Caco-2 (cell line): ENCODE measurements at regions not wholly inside any gene's neighbourhood (a gene's known extent, or its start where the extent isn't known, plus 50 kb on each side); places are given as distances from the start of the nearest gene placed in this dataset.

Source experiments
- BruUV-seq: library from RNA; stranded (reverse); fragments of 400-500 nt; replicated peaks from 2 replicates; lab custom pipeline; 2021; lab: Mats Ljungman, UMichigan
- CTCF ChIA-PET: fragments of 300-600 bp; sonication (Branson Sonifier 250); formaldehyde crosslinking; loops from one replicate; lab custom pipeline; 2022; ENCODE audit warnings: antibody characterized with exemption; lab: Charles Lee
- POLR2A ChIA-PET: fragments of 300-600 bp; sonication (Branson Sonifier 250); formaldehyde crosslinking; loops from one replicate; lab custom pipeline; 2022; ENCODE audit warnings: antibody characterized with exemption; lab: Charles Lee
- DNase-seq, 2 experiments: peaks; one replicate each; pipeline versions ENCODE4 v3.0.0 to v3.0.0-alpha.2; 2020 to 2022
- H3K27me3 ChIP-seq: replicated peaks from 2 replicates; pipeline ENCODE4 v1.6.0; 2011; ENCODE audit warnings: low read length; ENCODE audit not compliant: control insufficient read depth, insufficient read depth
- H3K36me3 ChIP-seq: 2 replicates; pipeline ENCODE4 v1.5.1; 2011; ENCODE audit warnings: low read length; ENCODE audit not compliant: control insufficient read depth, insufficient read depth
- H3K4me1 ChIP-seq: fragments of 250-450 bp; sonication (Bioruptor Pico); 2 replicates; pipeline ENCODE4 v1.5.1; 2020; ENCODE audit warnings: mild to moderate bottlenecking
- H3K4me3 ChIP-seq: 2 replicates; pipeline ENCODE4 v1.5.1; 2011; ENCODE audit warnings: low read depth, mild to moderate bottlenecking, control low read depth, low read length
- H3K9me3 ChIP-seq: fragments of 250-450 bp; sonication (Bioruptor Pico); 2 replicates; pipeline ENCODE4 v1.5.1; 2020; ENCODE audit warnings: mild to moderate bottlenecking, moderate library complexity
- H3K27ac Mint-ChIP-seq: one replicate; pipeline ENCODE4 v1.8.0; 2022; ENCODE audit warnings: mixed read lengths; ENCODE audit not compliant: unreplicated experiment
- H3K27me3 Mint-ChIP-seq: one replicate; pipeline ENCODE4 v1.8.0; 2022; ENCODE audit warnings: mixed read lengths; ENCODE audit not compliant: insufficient read depth, unreplicated experiment
- H3K36me3 Mint-ChIP-seq: one replicate; pipeline ENCODE4 v1.8.0; 2022; ENCODE audit warnings: mild to moderate bottlenecking, mixed read lengths; ENCODE audit not compliant: insufficient read depth, unreplicated experiment
- H3K4me1 Mint-ChIP-seq: one replicate; pipeline ENCODE4 v1.8.0; 2022; ENCODE audit warnings: low read depth, mixed read lengths; ENCODE audit not compliant: unreplicated experiment
- H3K4me3 Mint-ChIP-seq: one replicate; pipeline ENCODE4 v1.8.0; 2022; ENCODE audit warnings: mild to moderate bottlenecking, moderate library complexity, mixed read lengths; ENCODE audit not compliant: unreplicated experiment
- H3K9me3 Mint-ChIP-seq: one replicate; pipeline ENCODE4 v1.8.0; 2022; ENCODE audit warnings: mixed read lengths; ENCODE audit not compliant: unreplicated experiment
- CTCF ChIP-seq, 2 experiments: fragments of 200-600 bp in 1 of 2; IDR thresholded peaks; 1 replicate in 1 of 2; 2 replicates in 1 of 2; pipeline versions ENCODE4 v1.5.1 to v1.8.0; 2011 to 2022; ENCODE audit warnings: antibody characterized with exemption in 1 of 2, control low read depth in 1 of 2, inconsistent platforms in 1 of 2, low read depth in 1 of 2, low read length in 1 of 2, mild to moderate bottlenecking in 1 of 2, moderate library complexity in 1 of 2; ENCODE audit not compliant: insufficient read depth in 1 of 2, severe bottlenecking in 1 of 2, unreplicated experiment in 1 of 2
- intact Hi-C: fragments of 100-400 bp; cut with micrococcal nuclease; formaldehyde crosslinking; loops from one replicate; pipeline ENCODE4 v1.10.0; 2022; ENCODE audit not compliant: unreplicated experiment

- CTCF ChIA-PET = interaction anchor here (0.6 kb wide), 1 partner anchor 780 kb away, joined by 3 read pairs; no protein-coding TSS in a partner anchor
- DNase-seq = no peak
- intact Hi-C loops = no loop called here
- Mint-ChIP-seq H3K4me3 (no peak overlapping the region), H3K9me3 (no peaks in the 10 kb centered on the region), H3K36me3 (no peaks in the 10 kb centered on the region), H3K27ac (no peak overlapping the region), H3K27me3 (no peaks in the 10 kb centered on the region), H3K4me1 (no peaks in the 10 kb centered on the region)
- TF ChIP-seq CTCF (IDR thresholded peaks at IDR 0.05; ENCODE audit: insufficient read depth in 1 of 2, low read depth in 1 of 2, low read length in 1 of 2, severe bottlenecking in 1 of 2, unreplicated experiment in 1 of 2) = no peak
- Histone ChIP-seq H3K4me1 (no peaks in the 10 kb centered on the region), H3K27me3 (no peaks in the 10 kb centered on the region), H3K9me3 (no peaks in the 10 kb centered on the region), H3K36me3 (no peaks in the 10 kb centered on the region), H3K4me3 (no peak overlapping the region)
- no TSS peak for BruUV-seq
- POLR2A ChIA-PET = no interaction called here
Measured at GRCh38 chr2:146532509-146533147, 1312.2 kb upstream of the ACVR2A start.

- no peak for TF ChIP-seq CTCF (IDR thresholded peaks at IDR 0.05; ENCODE audit: insufficient read depth in 1 of 2, low read depth in 1 of 2, low read length in 1 of 2, severe bottlenecking in 1 of 2, unreplicated experiment in 1 of 2)
Measured at GRCh38 chr2:146532009-146532408, 1312.8 kb upstream of the ACVR2A start.

GRCh38 chr2:146530886-146531285 lies 1313.9 kb upstream of the ACVR2A start:
- no peaks in the 10 kb centered on the region for H3K36me3 ChIP-seq
- Mint-ChIP-seq H3K4me3 (no peak overlapping the region), H3K4me1 (no peaks in the 10 kb centered on the region), H3K27me3 (no peaks in the 10 kb centered on the region), H3K36me3 (no peaks in the 10 kb centered on the region), H3K27ac (no peak overlapping the region), H3K9me3 (no peaks in the 10 kb centered on the region)
- no peaks in the 10 kb centered on the region for H3K4me1 ChIP-seq
- no peak for DNase-seq
- ChIA-PET POLR2A (no interaction called here), CTCF (no interaction called here)
- intact Hi-C loops = no loop called here
- no peak overlapping the region for H3K4me3 ChIP-seq
- TF ChIP-seq CTCF (IDR thresholded peaks at IDR 0.05; ENCODE audit: insufficient read depth in 1 of 2, low read depth in 1 of 2, low read length in 1 of 2, severe bottlenecking in 1 of 2, unreplicated experiment in 1 of 2) = no peak
- no peaks in the 10 kb centered on the region for H3K27me3 ChIP-seq
- 0 out of 2 replicates have a peak, but pooled peaks cover 4% of the 10 kb centered on the region for H3K9me3 ChIP-seq
- BruUV-seq = no TSS peak

More at GRCh38 chr2:146532009-146532408, 1312.8 kb upstream of the ACVR2A start:
- ChIA-PET CTCF (no interaction called here), POLR2A (no interaction called here)
- no peaks in the 10 kb centered on the region for H3K27me3 ChIP-seq
- H3K4me3 ChIP-seq = no peak overlapping the region
- no peaks in the 10 kb centered on the region for H3K9me3 ChIP-seq
- Mint-ChIP-seq H3K36me3 (no peaks in the 10 kb centered on the region), H3K9me3 (no peaks in the 10 kb centered on the region), H3K27ac (no peak overlapping the region), H3K4me3 (no peak overlapping the region), H3K27me3 (no peaks in the 10 kb centered on the region), H3K4me1 (no peaks in the 10 kb centered on the region)
- intact Hi-C loops = no loop called here
- no peaks in the 10 kb centered on the region for H3K36me3 ChIP-seq
- no peak for DNase-seq
- BruUV-seq = no TSS peak
- H3K4me1 ChIP-seq = no peaks in the 10 kb centered on the region
